Kidney epithelial cell (primary cell): ENCODE measurements at regions not wholly inside any gene's neighbourhood (a gene's known extent, or its start where the extent isn't known, plus 50 kb on each side); places are given as distances from the start of the nearest gene placed in this dataset.

Experiments used
- DNase-seq: peaks from one replicate; pipeline ENCODE4 v3.0.0-alpha.2; 2010; ENCODE audit warnings: low read depth
- H3K27me3 ChIP-seq: 2 replicates; pipeline ENCODE4 v1.6.0; 2011; ENCODE audit warnings: low read length; ENCODE audit not compliant: control insufficient read depth, insufficient read depth
- H3K36me3 ChIP-seq: 2 replicates; pipeline ENCODE4 v1.5.1; 2011; ENCODE audit warnings: low read length; ENCODE audit not compliant: control insufficient read depth, insufficient read depth
- H3K4me3 ChIP-seq: 2 replicates; pipeline ENCODE4 v1.5.1; 2011; ENCODE audit warnings: low read depth, mild to moderate bottlenecking, control low read depth, low read length
- TF ChIP-seq, protein P1 (sequence below): IDR thresholded peaks from 2 replicates; pipeline ENCODE4 v1.5.1; 2011; ENCODE audit warnings: mild to moderate bottlenecking, moderate library complexity, low read length, control low read depth, inconsistent platforms; ENCODE audit not compliant: insufficient read depth, poor library complexity, severe bottlenecking

DNA sequence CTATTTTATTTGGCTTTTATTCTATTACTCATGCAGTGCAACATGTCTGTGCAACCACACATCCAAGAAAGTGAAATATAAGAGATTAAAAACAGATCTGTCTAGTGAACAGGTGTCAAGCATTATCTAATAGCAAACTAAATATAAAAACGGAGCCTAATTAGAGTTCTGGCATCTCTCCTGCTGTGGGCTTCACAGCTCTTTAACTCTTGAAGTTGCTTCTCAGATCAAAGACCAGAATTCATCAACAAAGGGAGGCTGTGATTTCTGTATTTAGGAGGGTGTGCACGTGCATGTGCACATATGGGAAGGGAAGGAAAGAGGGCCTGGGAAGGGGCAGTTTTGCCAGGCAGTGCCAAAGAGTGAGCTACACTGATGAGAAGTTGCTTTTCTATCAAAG, 81.0 kb downstream of the MIS18A start:
- DNase-seq = no peak
- TF ChIP-seq, protein P1, sequence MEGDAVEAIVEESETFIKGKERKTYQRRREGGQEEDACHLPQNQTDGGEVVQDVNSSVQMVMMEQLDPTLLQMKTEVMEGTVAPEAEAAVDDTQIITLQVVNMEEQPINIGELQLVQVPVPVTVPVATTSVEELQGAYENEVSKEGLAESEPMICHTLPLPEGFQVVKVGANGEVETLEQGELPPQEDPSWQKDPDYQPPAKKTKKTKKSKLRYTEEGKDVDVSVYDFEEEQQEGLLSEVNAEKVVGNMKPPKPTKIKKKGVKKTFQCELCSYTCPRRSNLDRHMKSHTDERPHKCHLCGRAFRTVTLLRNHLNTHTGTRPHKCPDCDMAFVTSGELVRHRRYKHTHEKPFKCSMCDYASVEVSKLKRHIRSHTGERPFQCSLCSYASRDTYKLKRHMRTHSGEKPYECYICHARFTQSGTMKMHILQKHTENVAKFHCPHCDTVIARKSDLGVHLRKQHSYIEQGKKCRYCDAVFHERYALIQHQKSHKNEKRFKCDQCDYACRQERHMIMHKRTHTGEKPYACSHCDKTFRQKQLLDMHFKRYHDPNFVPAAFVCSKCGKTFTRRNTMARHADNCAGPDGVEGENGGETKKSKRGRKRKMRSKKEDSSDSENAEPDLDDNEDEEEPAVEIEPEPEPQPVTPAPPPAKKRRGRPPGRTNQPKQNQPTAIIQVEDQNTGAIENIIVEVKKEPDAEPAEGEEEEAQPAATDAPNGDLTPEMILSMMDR = no peak
- H3K27me3 ChIP-seq = no peaks in the 10 kb centered on the region
- H3K36me3 ChIP-seq = no peaks in the 10 kb centered on the region
- no peak overlapping the region for H3K4me3 ChIP-seq

DNA sequence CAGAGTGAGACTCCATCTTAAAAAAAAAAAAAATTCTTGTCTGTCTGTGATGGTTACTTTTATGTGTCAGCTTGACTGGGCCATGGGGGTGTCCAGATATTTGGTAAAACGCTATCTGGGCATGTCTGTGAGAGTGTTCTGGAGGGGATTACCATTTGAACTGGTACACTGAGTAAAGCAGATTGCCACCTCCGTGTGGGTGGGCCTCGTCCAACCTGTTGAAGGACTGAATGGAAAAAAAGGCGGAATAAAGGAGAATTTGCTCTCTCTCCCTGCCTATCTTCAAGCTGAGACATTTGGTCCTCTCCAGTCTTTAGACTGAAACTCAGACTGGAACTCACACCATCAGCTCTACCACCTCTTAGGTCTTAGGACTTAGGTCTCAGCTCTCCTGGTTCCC, 82.8 kb downstream of the MIS18A start:
- TF ChIP-seq, protein P1 = no peak
- Histone ChIP-seq H3K36me3 (no peaks in the 10 kb centered on the region), H3K4me3 (no peak overlapping the region), H3K27me3 (no peaks in the 10 kb centered on the region)
- DNase-seq = no peak

DNA sequence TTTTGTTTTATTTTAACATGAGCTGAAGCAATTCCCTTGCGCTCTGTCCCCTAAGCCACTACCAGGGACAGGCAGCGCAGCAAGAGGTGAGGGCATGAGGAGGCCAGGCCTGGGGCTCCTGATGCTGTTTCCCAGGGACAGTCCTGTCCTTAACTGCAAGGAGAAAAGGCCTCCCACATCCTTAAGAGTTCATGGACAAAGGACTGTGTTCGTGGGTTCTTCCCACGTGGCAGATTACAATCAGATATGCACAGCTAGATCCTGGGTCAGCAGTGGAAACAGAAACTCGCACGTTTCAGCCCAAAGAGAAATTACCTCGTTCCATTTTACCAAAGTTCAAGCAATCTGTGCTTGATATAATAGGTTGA, 85.8 kb downstream of the MIS18A start:
- Histone ChIP-seq H3K36me3 (no peaks in the 10 kb centered on the region), H3K27me3 (no peaks in the 10 kb centered on the region), H3K4me3 (no peak overlapping the region)
- no peak for DNase-seq
- TF ChIP-seq, protein P1 = no peak

DNA sequence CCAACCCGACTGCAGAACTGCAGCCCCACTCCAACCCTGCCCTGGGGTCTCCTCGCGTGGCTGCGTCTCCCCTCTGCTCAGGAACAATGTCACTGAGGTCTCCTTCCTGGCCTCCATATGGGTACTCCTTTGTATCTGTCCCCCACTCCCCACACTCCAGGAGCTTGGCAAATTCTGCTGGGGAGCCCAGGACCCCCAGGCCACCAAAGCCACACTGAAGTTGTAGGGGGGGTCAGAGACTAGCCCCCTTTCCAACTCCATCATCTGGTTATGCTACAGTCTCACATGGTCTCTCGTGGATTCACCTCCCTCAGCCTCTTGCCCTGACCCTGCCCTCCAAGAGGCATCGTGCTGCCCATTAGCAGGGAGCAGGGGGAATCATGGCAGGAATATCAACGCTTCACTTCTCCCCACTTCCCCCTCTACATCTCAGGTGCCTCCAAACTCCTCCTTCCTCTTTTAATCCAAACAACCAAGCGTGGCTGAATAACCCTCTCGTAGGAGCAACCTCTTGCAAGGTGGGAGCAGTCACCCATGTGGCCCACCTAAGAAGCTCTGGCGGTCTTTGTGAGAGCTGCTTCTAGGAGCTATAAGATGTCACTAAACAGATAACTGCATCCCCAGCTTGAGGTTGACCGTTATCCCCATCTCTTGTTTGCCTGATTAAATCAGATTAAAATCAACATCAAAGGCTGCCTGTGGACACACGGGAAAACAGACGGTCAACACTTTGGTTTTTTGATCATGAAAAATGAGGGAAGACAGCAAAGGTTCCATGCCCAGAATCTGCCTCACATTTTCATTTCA, 86.4 kb downstream of the MIS18A start:
- no peaks in the 10 kb centered on the region for H3K36me3 ChIP-seq
- H3K4me3 ChIP-seq = no peak overlapping the region
- no peaks in the 10 kb centered on the region for H3K27me3 ChIP-seq
- no peak for DNase-seq
- TF ChIP-seq, protein P1 = no peak

DNA sequence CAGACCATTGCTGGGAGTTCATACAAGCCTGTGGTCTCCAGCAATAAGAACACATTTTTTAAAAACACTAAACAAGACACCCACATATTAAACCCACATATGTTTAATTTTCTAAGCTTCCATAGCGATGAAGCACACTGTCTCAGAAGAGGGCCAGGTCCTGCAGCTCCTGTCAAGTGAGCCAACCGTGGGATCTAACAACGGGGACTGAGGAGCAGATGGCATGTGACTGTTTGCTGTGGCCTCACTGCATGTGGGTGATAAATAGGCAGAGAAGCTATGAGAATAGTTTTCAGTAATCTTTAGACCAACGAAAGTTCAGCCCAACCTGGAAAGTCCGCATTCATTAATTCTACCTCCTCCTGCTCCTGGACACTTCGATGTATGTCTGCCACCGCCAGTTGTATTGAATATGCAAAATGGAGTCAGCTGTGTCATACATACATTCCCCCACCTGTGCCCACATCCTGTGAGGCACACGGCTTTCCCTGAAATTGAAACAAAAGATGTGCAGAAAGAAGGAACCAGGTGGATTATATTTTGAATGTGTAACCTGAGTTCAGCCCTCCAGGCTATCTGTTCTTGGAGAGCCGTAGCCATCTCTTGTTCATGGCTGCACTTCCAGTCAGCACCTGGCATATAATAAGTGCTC, 88.2 kb downstream of the MIS18A start:
- no peak for DNase-seq
- Histone ChIP-seq H3K36me3 (no peaks in the 10 kb centered on the region), H3K27me3 (no peaks in the 10 kb centered on the region), H3K4me3 (no peak overlapping the region)
- TF ChIP-seq, protein P1 = no peak
